Right lobe of liver (tissue), 6 donors: ENCODE measurements at regions not wholly inside any gene's neighbourhood (a gene's known extent, or its start where the extent isn't known, plus 50 kb on each side); places are given as distances from the start of the nearest gene placed in this dataset.

Source experiments
- ATAC-seq, 4 donors: fragments of 200-7000 bp; cut with Tn5 transposase; one replicate each; pipeline ENCODE4 v1.9.1; 2020; ENCODE audit warnings: mild to moderate bottlenecking in 4 of 4, moderate library complexity in 4 of 4
- DNase-seq, 3 donors: peaks; one replicate each; pipeline ENCODE4 v3.0.0-alpha.2; 2020
- H3K27ac ChIP-seq, 3 donors: fragments of 200-600 bp; one replicate each; pipeline ENCODE4 v1.8.0; 2022
- H3K27me3 ChIP-seq, 2 donors: fragments of 200-600 bp; one replicate each; pipeline ENCODE4 v1.8.0; 2022
- H3K36me3 ChIP-seq, 4 donors: fragments of 200-600 bp; sonication (generic) in 1 of 4; one replicate each; pipeline versions ENCODE4 v1.5.1 to v1.8.0; 2017 to 2022; ENCODE audit warnings: control low read depth in 1 of 4
- H3K4me1 ChIP-seq, 4 donors: fragments of 200-600 bp; sonication (generic) in 1 of 4; one replicate each; pipeline versions ENCODE4 v1.5.1 to v1.8.0; 2017 to 2022; ENCODE audit warnings: control low read depth in 1 of 4
- H3K4me3 ChIP-seq, 3 donors: fragments of 200-600 bp; one replicate each; pipeline ENCODE4 v1.8.0; 2022
- H3K9me3 ChIP-seq, 4 donors: fragments of 200-600 bp; sonication (generic) in 1 of 4; one replicate each; pipeline versions ENCODE4 v1.5.1 to v1.8.0; 2017 to 2022; ENCODE audit warnings: control low read depth in 1 of 4
- CTCF ChIP-seq, 4 donors: fragments of 200-600 bp in 3 of 4; fragments of 450-650 bp in 1 of 4; IDR thresholded peaks; one replicate each; pipeline versions ENCODE4 v1.5.1 to v1.8.0; 2016 to 2022; ENCODE audit warnings: antibody characterized with exemption in 4 of 4, mild to moderate bottlenecking in 2 of 4
- POLR2A ChIP-seq: fragments of 450-650 bp; IDR thresholded peaks from one replicate; pipeline ENCODE4 v1.6.1; 2017; ENCODE audit warnings: antibody characterized with exemption, mild to moderate bottlenecking
- WGBS: methylation state at CpG from one replicate; pipeline ENCODE4 v1.1.6; 2018; ENCODE audit warnings: low coverage, low lambda C conversion rate; ENCODE audit not compliant: insufficient coverage; ENCODE audit errors: missing lambda C conversion rate; 5-methylcytosine and 5-hydroxymethylcytosine counted together
- intact Hi-C, 2 donors: fragments of 100-400 bp; cut with DNase I; formaldehyde crosslinking; loops; one replicate each; pipeline versions ENCODE4 v1.11.2 to v1.14.1; 2022
- donor health status: DM: no; HTN: yes; CAD: no.
- donor health status: DM: no; HTN: no; CAD: no.
- donor health status: DM: no; HTN: no; CAD: no.
- donor health status: DM: no; HTN: yes; CAD: no.
- donor health status: DM: no; HTN: yes; CAD: no.

GRCh38 chr18:44093253-44093652, 587.4 kb upstream of the SETBP1 start:
- no peak overlapping the region for H3K27ac ChIP-seq
- no peaks in the 10 kb centered on the region for H3K36me3 ChIP-seq
- intact Hi-C loops = no loop called here
- TF ChIP-seq POLR2A (no peak), CTCF (IDR thresholded peaks at IDR 0.05) (no peak)
- H3K4me3 ChIP-seq = no peak overlapping the region
- no peaks in the 10 kb centered on the region for H3K9me3 ChIP-seq
- DNase-seq (no peak), ATAC-seq (no peak)
- no peaks in the 10 kb centered on the region for H3K4me1 ChIP-seq
- no peaks in the 10 kb centered on the region for H3K27me3 ChIP-seq

GRCh38 chr18:44096016-44096415, 584.7 kb upstream of the SETBP1 start:
- intact Hi-C loops = no loop called here
- Histone ChIP-seq H3K4me1 (no peaks in the 10 kb centered on the region), H3K27ac (no peak overlapping the region), H3K27me3 (no peaks in the 10 kb centered on the region), H3K4me3 (no peak overlapping the region), H3K9me3 (no peaks in the 10 kb centered on the region), H3K36me3 (no peaks in the 10 kb centered on the region)
- ATAC-seq = no peak
- TF ChIP-seq POLR2A (no peak), CTCF (IDR thresholded peaks at IDR 0.05) (no peak)
- no peak for DNase-seq

- no peak overlapping the region for H3K4me3 ChIP-seq
- peak; percentile 17 to 34 (median 24) for TF ChIP-seq CTCF (IDR thresholded peaks at IDR 0.05)
- TF ChIP-seq POLR2A = no peak
- H3K36me3 ChIP-seq = no peaks in the 10 kb centered on the region
- H3K9me3 ChIP-seq = no peaks in the 10 kb centered on the region
- no peak overlapping the region for H3K27ac ChIP-seq
- no peaks in the 10 kb centered on the region for H3K4me1 ChIP-seq
- intact Hi-C loops = no loop called here
- ATAC-seq (peak; percentile 39 to 60 (median 51)), DNase-seq (no peak)
- H3K27me3 ChIP-seq = no peaks in the 10 kb centered on the region
- 42% methylated on average over 4 of the region's 4 CpGs for WGBS
These were observed 582.1 kb upstream of the SETBP1 start for GRCh38 chr18:44098551-44099098.

- Histone ChIP-seq H3K36me3 (no peaks in the 10 kb centered on the region), H3K4me1 (no peaks in the 10 kb centered on the region), H3K27ac (no peak overlapping the region), H3K27me3 (no peaks in the 10 kb centered on the region), H3K4me3 (no peak overlapping the region), H3K9me3 (no peaks in the 10 kb centered on the region)
- TF ChIP-seq CTCF (IDR thresholded peaks at IDR 0.05) (no peak), POLR2A (no peak)
- WGBS = 20% methylated on average over 1 of the region's 2 CpGs
- intact Hi-C loops = no loop called here
- DNase-seq (no peak), ATAC-seq (no peak)
These were observed 573.5 kb upstream of the SETBP1 start for GRCh38 chr18:44107187-44107586.

GRCh38 chr18:44111337-44111736, 569.4 kb upstream of the SETBP1 start:
- Histone ChIP-seq H3K4me1 (no peaks in the 10 kb centered on the region), H3K9me3 (no peaks in the 10 kb centered on the region), H3K36me3 (no peaks in the 10 kb centered on the region), H3K27ac (no peak overlapping the region), H3K4me3 (no peak overlapping the region), H3K27me3 (no peaks in the 10 kb centered on the region)
- intact Hi-C loops = no loop called here
- ATAC-seq = no peak
- TF ChIP-seq POLR2A = no peak
- no peak for TF ChIP-seq CTCF (IDR thresholded peaks at IDR 0.05)
- no peak for DNase-seq
